Cardiac fibroblast (primary cell): ENCODE measurements at regions not wholly inside any gene's neighbourhood (a gene's known extent, or its start where the extent isn't known, plus 50 kb on each side); places are given as distances from the start of the nearest gene placed in this dataset.
A peak's percentile ranks its signal among the peaks of the same experiment; 100 is the strongest.

ENCODE experiments used
- DNase-seq, 2 donors: peaks; one replicate each; pipeline versions ENCODE4 v3.0.0 to v3.0.0-alpha.2; 2010; ENCODE audit warnings: low read depth in 2 of 2
- H3K4me3 ChIP-seq, 2 donors: replicated peaks in 1 of 2; 1 replicate in 1 of 2; 2 replicates in 1 of 2; pipeline ENCODE4 v1.5.1; 2011; ENCODE audit warnings: low read depth in 2 of 2, low read length in 2 of 2, mild to moderate bottlenecking in 2 of 2, moderate library complexity in 1 of 2
- TF ChIP-seq, protein P1 (sequence below): IDR thresholded peaks from one replicate; pipeline ENCODE4 v1.5.1; 2011; ENCODE audit warnings: low read depth, mild to moderate bottlenecking, low read length, inconsistent platforms

- peak in 1 of 2 donors; percentile 96 for DNase-seq
- no peak overlapping the region for H3K4me3 ChIP-seq
These were observed 150.6 kb upstream of the TGFBR2 start for GRCh38 chr3:30455840-30456239.

DNA sequence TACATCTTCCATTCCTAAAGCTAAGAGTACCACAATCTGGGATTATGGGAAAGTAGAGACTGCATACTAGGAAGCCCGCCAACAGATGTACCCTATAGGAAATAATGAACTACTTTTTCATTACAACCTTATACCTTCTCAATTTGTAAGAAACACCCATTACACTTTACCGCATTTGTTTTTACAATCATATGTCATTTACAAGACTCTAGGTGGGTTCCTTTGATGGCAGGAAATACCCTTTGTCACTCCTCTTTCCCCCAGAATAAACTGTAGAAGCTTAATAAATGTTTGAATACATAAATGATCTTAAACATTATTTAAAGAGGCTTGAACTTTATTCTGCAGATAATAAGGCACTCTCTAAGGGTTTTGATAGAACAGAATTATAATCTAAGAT lies 150.1 kb upstream of the TGFBR2 start:
- TF ChIP-seq, protein P1, sequence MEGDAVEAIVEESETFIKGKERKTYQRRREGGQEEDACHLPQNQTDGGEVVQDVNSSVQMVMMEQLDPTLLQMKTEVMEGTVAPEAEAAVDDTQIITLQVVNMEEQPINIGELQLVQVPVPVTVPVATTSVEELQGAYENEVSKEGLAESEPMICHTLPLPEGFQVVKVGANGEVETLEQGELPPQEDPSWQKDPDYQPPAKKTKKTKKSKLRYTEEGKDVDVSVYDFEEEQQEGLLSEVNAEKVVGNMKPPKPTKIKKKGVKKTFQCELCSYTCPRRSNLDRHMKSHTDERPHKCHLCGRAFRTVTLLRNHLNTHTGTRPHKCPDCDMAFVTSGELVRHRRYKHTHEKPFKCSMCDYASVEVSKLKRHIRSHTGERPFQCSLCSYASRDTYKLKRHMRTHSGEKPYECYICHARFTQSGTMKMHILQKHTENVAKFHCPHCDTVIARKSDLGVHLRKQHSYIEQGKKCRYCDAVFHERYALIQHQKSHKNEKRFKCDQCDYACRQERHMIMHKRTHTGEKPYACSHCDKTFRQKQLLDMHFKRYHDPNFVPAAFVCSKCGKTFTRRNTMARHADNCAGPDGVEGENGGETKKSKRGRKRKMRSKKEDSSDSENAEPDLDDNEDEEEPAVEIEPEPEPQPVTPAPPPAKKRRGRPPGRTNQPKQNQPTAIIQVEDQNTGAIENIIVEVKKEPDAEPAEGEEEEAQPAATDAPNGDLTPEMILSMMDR, result no peak
- DNase-seq, result no peak
- no peak overlapping the region for H3K4me3 ChIP-seq

More at GRCh38 chr3:30455840-30456239, 150.6 kb upstream of the TGFBR2 start:
- TF ChIP-seq, protein P1, result no peak

DNA sequence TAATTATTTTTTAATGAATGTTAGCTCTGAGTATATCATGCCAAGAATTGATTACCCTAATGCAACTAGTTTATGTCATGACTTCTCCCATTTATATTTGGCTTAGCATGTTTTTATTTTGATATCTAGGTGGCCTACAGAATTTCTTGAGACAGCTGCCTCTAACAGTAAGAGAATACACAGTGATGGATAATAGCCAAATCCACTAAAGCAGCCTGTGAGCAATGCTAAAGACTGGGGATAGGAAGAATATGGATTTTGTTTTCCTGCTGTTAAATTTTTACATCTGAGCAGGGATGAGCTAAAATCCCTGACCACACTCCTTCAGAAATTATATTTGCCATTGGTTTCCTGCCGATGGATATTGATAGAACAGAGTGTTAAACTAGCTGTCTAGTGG lies 149.3 kb upstream of the TGFBR2 start:
- DNase-seq, result no peak
- TF ChIP-seq, protein P1, result no peak
- H3K4me3 ChIP-seq, result no peak overlapping the region

GRCh38 chr3:30457726-30458125 lies 148.7 kb upstream of the TGFBR2 start:
- TF ChIP-seq, protein P1, result no peak
- DNase-seq, result no peak
- H3K4me3 ChIP-seq, result no peak overlapping the region

DNA sequence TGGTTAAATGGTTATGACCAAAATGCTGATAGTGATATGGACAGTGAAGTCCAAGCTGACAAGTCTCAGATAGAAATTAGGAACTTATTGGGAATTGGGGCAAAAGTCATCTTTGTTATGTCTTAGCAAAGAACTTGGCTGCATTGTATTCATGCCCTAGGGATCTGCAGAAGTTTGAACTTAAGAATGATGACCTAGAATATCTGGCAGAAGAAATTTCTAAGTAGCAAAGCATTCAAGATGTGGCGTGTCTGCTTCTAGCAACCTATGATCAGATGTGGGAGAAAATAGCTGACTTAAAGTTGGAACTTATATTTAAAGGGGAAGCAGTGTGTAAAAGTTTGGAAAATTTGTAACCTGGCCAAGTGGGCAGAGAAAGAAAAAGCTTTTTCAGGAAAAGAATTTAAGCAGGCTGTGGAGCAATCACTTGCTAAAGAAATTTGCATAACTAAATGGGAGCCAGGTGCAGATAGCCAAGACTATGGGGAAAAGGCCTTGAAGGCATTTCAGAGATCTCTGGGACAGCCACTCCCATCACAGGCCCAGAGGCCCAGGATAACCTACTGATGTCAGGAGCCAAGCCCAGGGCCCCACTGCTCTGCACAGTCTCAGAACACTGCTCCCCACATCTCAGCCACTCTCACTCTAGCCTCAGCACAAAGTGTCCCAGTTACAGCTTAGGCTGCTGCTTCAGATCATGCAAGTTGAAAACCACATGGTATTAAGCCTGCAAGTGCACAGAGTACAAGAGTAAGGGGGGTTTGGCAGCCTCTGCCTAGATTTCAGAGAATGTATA lies 147.8 kb upstream of the TGFBR2 start:
- no peak overlapping the region for H3K4me3 ChIP-seq
- DNase-seq, result peak in 1 of 2 donors; percentile 55
- TF ChIP-seq, protein P1, result no peak

- H3K4me3 ChIP-seq, result no peak overlapping the region
- no peak for DNase-seq
- TF ChIP-seq, protein P1, result no peak
These were observed 145.1 kb upstream of the TGFBR2 start for GRCh38 chr3:30461311-30461710.
